HG02973 (cell line): ENCODE measurements at regions not wholly inside any gene's neighbourhood (a gene's known extent, or its start where the extent isn't known, plus 50 kb on each side); places are given as distances from the start of the nearest gene placed in this dataset.
A peak's percentile ranks its signal among the peaks of the same experiment; 100 is the strongest.

Source experiments
- ATAC-seq: cut with Tn5 transposase; IDR thresholded peaks from one replicate; pipeline ENCODE4 v1.9.1; 2021; ENCODE audit warnings: moderate library complexity; ENCODE audit not compliant: unreplicated experiment

GRCh38 chr12:97082029-97082428, 175.0 kb downstream of the NEDD1 start:
- ATAC-seq: no peak

GRCh38 chr12:97093187-97093683, 186.2 kb downstream of the NEDD1 start:
- ATAC-seq: no peak

GRCh38 chr12:97097734-97098133, 190.7 kb downstream of the NEDD1 start:
- ATAC-seq: no peak

- ATAC-seq: no peak
These were observed 202.4 kb downstream of the NEDD1 start for GRCh38 chr12:97109441-97109840.

- ATAC-seq: no peak
These were observed 205.1 kb downstream of the NEDD1 start for GRCh38 chr12:97112136-97112535.

GRCh38 chr12:97118796-97119375, 211.8 kb downstream of the NEDD1 start:
- ATAC-seq: no peak

- no peak for ATAC-seq
These were observed 220.0 kb downstream of the NEDD1 start for GRCh38 chr12:97127061-97127460.

GRCh38 chr12:97131220-97131981, 224.3 kb downstream of the NEDD1 start:
- ATAC-seq: no peak

- no peak for ATAC-seq
These were observed 225.2 kb downstream of the NEDD1 start for GRCh38 chr12:97132270-97132669.

GRCh38 chr12:97134495-97134894, 227.4 kb downstream of the NEDD1 start:
- ATAC-seq: no peak

GRCh38 chr12:97140355-97140754, 233.3 kb downstream of the NEDD1 start:
- no peak for ATAC-seq

- no peak for ATAC-seq
These were observed 235.8 kb downstream of the NEDD1 start for GRCh38 chr12:97142737-97143410.

GRCh38 chr12:97148941-97149559, 242.0 kb downstream of the NEDD1 start:
- peak; percentile 99 for ATAC-seq

GRCh38 chr12:97151481-97151880, 244.4 kb downstream of the NEDD1 start:
- ATAC-seq: no peak

GRCh38 chr12:97159377-97159776, 252.3 kb downstream of the NEDD1 start:
- ATAC-seq: no peak

GRCh38 chr12:97160277-97160676, 253.2 kb downstream of the NEDD1 start:
- no peak for ATAC-seq

- ATAC-seq: no peak
These were observed 255.1 kb downstream of the NEDD1 start for GRCh38 chr12:97162173-97162572.

GRCh38 chr12:97164936-97165335, 257.9 kb downstream of the NEDD1 start:
- no peak for ATAC-seq

GRCh38 chr12:97167598-97167997, 260.5 kb downstream of the NEDD1 start:
- no peak for ATAC-seq

GRCh38 chr12:97168804-97169203, 261.7 kb downstream of the NEDD1 start:
- ATAC-seq: no peak

- no peak for ATAC-seq
These were observed 263.0 kb downstream of the NEDD1 start for GRCh38 chr12:97169889-97170567.
